K562 (cell line): ENCODE measurements at regions not wholly inside any gene's neighbourhood (a gene's known extent, or its start where the extent isn't known, plus 50 kb on each side); places are given as distances from the start of the nearest gene placed in this dataset.

Experiments used
- BCL6 ChIP-seq: fragments of 250-450 bp; sonication (Bioruptor Pico); IDR thresholded peaks from 2 replicates; pipeline ENCODE4 v1.4.0; 2020
- ETS2 ChIP-seq: IDR thresholded peaks from 2 replicates; pipeline ENCODE4 v1.6.1; 2016; ENCODE audit warnings: borderline replicate concordance, missing genetic modification characterization, mild to moderate bottlenecking, moderate library complexity, missing compliant biosample characterization; ENCODE audit not compliant: poor library complexity, severe bottlenecking
- FOXK2 ChIP-seq, 2 experiments: fragments of 450-650 bp; IDR thresholded peaks in 1 of 2; conservative IDR thresholded peaks in 1 of 2; 2 replicates each; pipeline ENCODE4 v1.6.1; 2016; ENCODE audit warnings: low read depth in 2 of 2, mild to moderate bottlenecking in 1 of 2
- HNRNPLL ChIP-seq: fragments of 200-400 bp; formaldehyde crosslinking; IDR thresholded peaks from 2 replicates; pipeline ENCODE4 v1.6.1; 2017; ENCODE audit warnings: low read length, low read depth, mild to moderate bottlenecking; ENCODE audit not compliant: poor library complexity, severe bottlenecking
- LEF1 ChIP-seq: fragments of 450-650 bp; IDR thresholded peaks from 2 replicates; pipeline ENCODE4 v1.6.1; 2016; ENCODE audit warnings: mild to moderate bottlenecking
- NCOR1 ChIP-seq: fragments of 450-650 bp; IDR thresholded peaks from 2 replicates; pipeline ENCODE4 v1.6.1; 2016; ENCODE audit warnings: mild to moderate bottlenecking, moderate library complexity
- NR2C2 ChIP-seq, 2 experiments: fragments of 200-800 bp in 1 of 2; sonication (Bioruptor generic) in 1 of 2; sonication (generic) in 1 of 2; formaldehyde crosslinking in 1 of 2; IDR thresholded peaks; 2 replicates each; pipeline versions ENCODE4 v1.6.1 to v1.8.0; 2016 to 2022; ENCODE audit warnings: mild to moderate bottlenecking in 1 of 2, missing compliant biosample characterization in 1 of 2, missing genetic modification characterization in 1 of 2, missing genetic modification reagents in 1 of 2
- ZC3H11A ChIP-seq: IDR thresholded peaks from 2 replicates; pipeline ENCODE4 v1.6.1; 2012; ENCODE audit warnings: low read depth, low read length, improper control_type of control experiment
- ZFP36 ChIP-seq: fragments of 150-350 bp; IDR thresholded peaks from 2 replicates; pipeline ENCODE4 v1.6.1; 2018; ENCODE audit warnings: low read length, low read depth; ENCODE audit not compliant: partially characterized antibody
- ZNF175 ChIP-seq: fragments of 200-800 bp; sonication (Bioruptor generic); IDR thresholded peaks from 2 replicates; pipeline ENCODE4 v1.6.1; 2016; ENCODE audit warnings: low read depth, mild to moderate bottlenecking, missing genetic modification characterization, missing compliant biosample characterization
- ZNF184 ChIP-seq: sonication (generic); formaldehyde crosslinking; IDR thresholded peaks from 2 replicates; pipeline ENCODE4 v1.5.0; 2020; ENCODE audit warnings: missing genetic modification reagents
- ZNF57 ChIP-seq: fragments of 450-650 bp; formaldehyde crosslinking; IDR thresholded peaks from 2 replicates; pipeline ENCODE4 v1.4.0; 2020; ENCODE audit warnings: mild to moderate bottlenecking, moderate library complexity
- ZNF766 ChIP-seq: fragments of 200-800 bp; sonication (Bioruptor generic); conservative IDR thresholded peaks from 2 replicates; pipeline ENCODE4 v1.6.1; 2016; ENCODE audit warnings: missing genetic modification characterization, missing compliant biosample characterization
- TF ChIP-seq, protein P1 (sequence below): sonication (generic); formaldehyde crosslinking; IDR thresholded peaks from 2 replicates; pipeline ENCODE4 v1.8.1; 2023; ENCODE audit warnings: mild to moderate bottlenecking, missing genetic modification reagents
- TF ChIP-seq, protein P2 (sequence below): fragments of 250-450 bp; sonication (Bioruptor Pico); IDR thresholded peaks from 2 replicates; pipeline ENCODE4 v1.8.0; 2022; ENCODE audit warnings: moderate library complexity, mild to moderate bottlenecking, inconsistent platforms
- TF ChIP-seq, protein P3 (sequence below): fragments of 450-650 bp; IDR thresholded peaks from 2 replicates; pipeline ENCODE4 v1.6.1; 2016; ENCODE audit warnings: mild to moderate bottlenecking

DNA sequence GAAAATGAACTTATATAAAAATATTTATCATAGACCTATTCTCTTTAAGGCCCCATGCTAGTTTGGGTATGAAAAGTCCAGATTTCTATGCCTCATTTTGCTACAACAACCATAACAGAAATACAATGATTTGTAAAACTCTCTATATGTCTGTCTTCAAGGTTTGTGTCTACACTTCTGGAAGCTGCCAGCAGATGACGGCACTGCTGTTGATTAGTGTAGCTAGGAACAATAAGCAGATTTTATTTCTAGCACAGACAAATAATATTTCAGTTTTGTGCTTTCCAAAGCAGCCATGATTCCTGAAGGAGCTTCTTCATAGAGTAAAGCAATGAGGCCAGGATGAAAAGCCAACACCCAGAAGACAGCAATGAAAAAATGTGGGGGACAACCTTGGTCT is 779.6 kb upstream of the ADGRL2 start (continued):
- TF ChIP-seq HNRNPLL (no peak), ZNF175 (CRISPR knock-in tag) (no peak), ZFP36 (no peak), FOXK2 (conservative IDR thresholded peaks at IDR 0.05 in 1 of 2, IDR thresholded peaks at IDR 0.05 in 1 of 2; ENCODE audit: low read depth in 2 of 2) (no peak), ZC3H11A (no peak), ZNF184 (CRISPR knock-in tag) (no peak), BCL6 (CRISPR knock-in tag) (no peak), ETS2 (tag) (no peak), NCOR1 (no peak), LEF1 (no peak), NR2C2 (CRISPR knock-in tag; IDR thresholded peaks at IDR 0.05) (no peak), NR2C2 (tag; IDR thresholded peaks at IDR 0.05) (no peak), ZNF766 (CRISPR knock-in tag) (no peak), ZNF57 (CRISPR knock-in tag) (no peak)
- TF ChIP-seq, protein P1, sequence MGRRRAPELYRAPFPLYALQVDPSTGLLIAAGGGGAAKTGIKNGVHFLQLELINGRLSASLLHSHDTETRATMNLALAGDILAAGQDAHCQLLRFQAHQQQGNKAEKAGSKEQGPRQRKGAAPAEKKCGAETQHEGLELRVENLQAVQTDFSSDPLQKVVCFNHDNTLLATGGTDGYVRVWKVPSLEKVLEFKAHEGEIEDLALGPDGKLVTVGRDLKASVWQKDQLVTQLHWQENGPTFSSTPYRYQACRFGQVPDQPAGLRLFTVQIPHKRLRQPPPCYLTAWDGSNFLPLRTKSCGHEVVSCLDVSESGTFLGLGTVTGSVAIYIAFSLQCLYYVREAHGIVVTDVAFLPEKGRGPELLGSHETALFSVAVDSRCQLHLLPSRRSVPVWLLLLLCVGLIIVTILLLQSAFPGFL (CRISPR knock-in tag) = no peak
- TF ChIP-seq, protein P2, sequence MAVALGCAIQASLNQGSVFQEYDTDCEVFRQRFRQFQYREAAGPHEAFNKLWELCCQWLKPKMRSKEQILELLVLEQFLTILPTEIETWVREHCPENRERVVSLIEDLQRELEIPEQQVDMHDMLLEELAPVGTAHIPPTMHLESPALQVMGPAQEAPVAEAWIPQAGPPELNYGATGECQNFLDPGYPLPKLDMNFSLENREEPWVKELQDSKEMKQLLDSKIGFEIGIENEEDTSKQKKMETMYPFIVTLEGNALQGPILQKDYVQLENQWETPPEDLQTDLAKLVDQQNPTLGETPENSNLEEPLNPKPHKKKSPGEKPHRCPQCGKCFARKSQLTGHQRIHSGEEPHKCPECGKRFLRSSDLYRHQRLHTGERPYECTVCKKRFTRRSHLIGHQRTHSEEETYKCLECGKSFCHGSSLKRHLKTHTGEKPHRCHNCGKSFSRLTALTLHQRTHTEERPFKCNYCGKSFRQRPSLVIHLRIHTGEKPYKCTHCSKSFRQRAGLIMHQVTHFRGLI (CRISPR knock-in tag) = no peak
- TF ChIP-seq, protein P3, sequence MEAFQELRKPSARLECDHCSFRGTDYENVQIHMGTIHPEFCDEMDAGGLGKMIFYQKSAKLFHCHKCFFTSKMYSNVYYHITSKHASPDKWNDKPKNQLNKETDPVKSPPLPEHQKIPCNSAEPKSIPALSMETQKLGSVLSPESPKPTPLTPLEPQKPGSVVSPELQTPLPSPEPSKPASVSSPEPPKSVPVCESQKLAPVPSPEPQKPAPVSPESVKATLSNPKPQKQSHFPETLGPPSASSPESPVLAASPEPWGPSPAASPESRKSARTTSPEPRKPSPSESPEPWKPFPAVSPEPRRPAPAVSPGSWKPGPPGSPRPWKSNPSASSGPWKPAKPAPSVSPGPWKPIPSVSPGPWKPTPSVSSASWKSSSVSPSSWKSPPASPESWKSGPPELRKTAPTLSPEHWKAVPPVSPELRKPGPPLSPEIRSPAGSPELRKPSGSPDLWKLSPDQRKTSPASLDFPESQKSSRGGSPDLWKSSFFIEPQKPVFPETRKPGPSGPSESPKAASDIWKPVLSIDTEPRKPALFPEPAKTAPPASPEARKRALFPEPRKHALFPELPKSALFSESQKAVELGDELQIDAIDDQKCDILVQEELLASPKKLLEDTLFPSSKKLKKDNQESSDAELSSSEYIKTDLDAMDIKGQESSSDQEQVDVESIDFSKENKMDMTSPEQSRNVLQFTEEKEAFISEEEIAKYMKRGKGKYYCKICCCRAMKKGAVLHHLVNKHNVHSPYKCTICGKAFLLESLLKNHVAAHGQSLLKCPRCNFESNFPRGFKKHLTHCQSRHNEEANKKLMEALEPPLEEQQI = no peak
- TF ChIP-seq, all 486 proteins: peak for 0
